Stimulated activated CD8-positive, alpha-beta memory T cell treated with anti-CD3 and anti-CD28 coated beads, Interleukin-2, amount 100 ng/mL, for 48 hours (primary cell): ENCODE measurements at regions not wholly inside any gene's neighbourhood (a gene's known extent, or its start where the extent isn't known, plus 50 kb on each side); places are given as distances from the start of the nearest gene placed in this dataset.
"Not testable (repeated sequence)": the region's sequence is repeated elsewhere in the genome, so short reads cannot be mapped to it uniquely, and the experiment has no call there.

Experiments
- DNase-seq, 2 donors: peaks; one replicate each; pipeline ENCODE4 v3.0.0-alpha.2; 2020; ENCODE audit warnings: low read depth in 2 of 2

DNA sequence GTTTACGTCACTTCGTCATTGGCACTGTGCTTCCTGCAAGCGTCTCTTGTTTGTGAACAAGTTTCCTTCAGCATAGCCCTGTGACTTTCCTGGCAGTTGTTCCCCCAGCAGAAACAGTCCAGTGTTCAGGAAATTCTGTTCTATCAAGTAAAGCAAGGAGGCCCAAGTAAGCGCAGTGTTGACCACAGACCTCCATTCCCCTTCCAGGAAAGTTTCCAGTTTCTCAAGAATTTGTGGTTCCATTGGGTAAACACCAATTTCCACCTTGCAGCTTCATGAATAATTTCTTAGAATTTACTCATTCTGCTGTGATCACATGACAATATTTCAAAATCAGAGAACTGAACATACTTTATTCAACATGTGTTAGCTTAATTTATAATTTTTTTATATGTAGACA is 88.5 kb upstream of the ETV3 start:
- DNase-seq: no peak

DNA sequence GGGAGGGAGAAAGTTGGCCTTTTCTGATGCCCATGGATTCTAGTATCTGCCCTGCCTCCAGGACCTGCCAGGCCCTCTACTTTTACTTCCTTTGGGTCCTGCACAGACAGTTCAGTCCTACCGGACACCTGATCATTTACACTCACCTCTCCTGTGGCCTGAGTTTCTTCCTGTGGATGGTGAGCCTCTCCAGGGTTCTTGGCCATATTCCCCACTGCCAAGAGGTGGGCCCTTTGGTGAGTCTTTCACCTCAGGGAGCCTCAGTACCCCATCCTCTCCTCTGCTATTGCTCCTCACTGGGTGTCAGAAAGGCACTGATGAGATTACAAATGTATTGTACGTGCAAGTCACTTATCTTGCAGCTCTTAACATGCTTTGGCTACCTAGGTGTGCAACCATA is 81.4 kb upstream of the ETV3 start:
- no peak for DNase-seq

DNA sequence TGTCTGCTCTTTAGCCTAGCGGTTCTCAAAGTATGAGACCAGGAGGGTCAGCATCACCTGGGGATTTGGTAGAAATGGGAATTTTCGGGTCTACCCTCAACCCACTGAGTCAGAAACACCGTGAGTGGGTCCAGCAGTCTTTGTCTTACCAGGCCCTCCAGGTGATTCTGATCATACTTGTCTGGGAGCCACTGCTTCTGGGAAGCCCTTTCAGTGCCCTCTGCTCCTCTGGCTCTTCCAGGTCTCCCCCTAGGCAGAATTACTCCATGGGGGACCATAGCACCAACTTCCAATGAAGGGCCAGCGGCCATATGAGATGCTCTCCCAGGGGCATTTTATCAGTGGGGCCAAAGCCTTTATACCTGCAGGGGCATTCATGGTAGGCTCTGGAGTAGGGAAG is 81.0 kb upstream of the ETV3 start:
- no peak for DNase-seq

DNA sequence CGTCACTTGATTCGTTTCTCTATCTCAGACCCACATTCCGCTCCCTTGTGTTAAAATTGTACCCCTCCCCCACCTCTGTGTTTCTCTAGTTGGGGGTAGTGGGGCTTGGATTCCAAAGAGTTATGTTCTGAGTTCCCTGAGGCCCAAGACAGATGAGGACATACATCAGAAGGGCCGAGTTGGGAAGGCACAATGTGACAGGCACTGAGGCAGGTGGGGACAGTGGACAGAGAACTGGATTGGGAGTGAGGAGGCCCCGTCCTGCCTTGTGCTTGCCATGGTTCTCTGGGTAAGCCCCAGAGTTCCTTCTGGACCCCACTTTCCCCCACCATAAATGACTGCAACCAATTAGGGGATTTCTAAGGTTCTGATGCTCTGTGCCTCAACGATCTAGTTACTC is 80.5 kb upstream of the ETV3 start:
- DNase-seq: no peak

DNA sequence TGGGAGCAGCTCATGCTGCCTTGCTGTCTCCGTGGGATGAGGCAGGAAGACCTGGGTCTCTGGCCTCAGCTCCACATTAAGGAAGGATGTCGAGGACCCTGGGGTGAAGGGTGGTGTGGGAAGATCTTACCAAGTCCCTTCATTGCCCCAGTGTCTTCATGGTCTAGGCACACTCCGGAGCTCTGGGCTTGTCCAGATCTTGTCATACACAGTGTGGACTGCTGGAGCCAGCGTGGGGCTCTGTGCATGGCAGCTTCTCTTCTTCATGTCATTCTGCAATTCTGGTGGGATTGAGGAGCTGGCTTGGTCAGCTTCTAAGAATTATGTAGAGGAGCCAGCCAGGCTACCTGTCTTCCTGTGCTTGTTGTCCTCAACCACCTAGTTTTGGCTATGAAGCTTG is 79.3 kb upstream of the ETV3 start:
- no peak for DNase-seq

DNA sequence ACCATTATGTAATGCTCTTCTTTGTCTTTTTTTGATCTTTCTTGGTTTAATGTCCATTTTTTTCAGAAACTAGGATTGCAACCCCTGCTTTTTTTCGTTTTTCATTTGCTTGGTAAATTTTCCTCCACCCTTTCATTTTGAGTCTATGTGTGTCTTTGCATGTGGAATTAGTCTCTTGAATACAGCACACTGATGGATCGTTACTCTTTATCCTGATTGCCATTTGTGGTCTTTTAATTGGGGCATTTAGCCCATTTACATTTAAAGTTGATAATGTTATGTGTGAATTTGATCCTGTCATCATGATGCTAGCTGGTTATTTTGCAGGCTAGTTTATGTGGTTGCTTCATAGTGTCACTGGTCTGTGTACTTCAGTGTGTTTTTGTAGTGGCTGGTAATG is 75.6 kb upstream of the ETV3 start:
- no peak for DNase-seq

DNA sequence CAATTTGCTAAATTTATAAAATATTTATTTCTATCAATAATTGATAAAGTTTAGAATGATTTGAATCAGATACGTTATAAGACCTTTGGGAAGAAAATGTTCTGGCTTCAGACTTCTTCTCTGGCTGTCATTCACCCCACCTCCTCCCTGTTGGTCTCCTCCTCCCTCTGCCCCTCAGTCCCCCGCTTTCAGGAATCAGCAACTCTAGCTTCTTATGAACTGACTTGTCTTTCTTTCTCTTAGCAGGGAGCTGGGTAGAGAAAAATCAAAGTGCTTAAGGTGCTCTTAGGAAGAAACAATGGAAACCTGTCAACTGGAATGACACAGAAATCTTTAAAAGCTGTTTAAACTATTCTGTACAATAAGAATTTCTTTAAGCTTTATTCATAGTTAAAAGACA is 71.3 kb upstream of the ETV3 start:
- DNase-seq: no peak

DNA sequence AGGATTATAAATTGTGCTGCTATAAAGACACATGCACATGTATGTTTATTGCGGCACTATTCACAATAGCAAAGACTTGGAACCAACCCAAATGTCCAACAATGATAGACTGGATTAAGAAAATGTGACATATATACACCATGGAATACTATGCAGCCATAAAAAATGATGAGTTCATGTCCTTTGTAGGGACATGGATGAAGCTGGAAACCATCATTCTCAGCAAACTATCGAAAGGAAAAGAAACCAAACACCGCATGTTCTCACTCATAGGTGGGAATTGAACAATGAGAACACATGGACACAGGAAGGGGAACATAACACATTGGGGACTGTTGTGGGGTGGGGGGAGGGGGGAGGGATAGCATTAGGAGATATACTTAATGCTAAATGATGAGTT is 67.8 kb upstream of the ETV3 start:
- not testable (repeated sequence) for DNase-seq

DNA sequence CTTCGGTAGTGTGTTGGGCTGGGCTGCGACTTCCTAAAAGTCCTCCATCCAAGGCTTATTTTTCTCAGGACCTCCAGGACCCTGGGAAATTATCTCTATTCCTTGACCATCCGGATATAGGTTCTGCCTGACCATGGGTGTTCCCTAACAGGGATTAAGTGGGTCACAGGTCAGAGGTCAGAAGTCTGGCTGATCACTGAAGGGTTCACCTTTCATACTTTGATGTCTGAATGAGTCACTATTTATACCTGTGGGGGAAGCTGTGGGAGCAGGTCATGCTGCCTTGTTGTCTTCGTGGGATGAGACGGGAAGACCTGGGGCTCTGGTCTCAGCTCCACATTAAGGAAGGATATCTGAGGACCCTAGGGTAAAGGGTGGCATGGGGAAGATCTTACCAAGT is 65.0 kb upstream of the ETV3 start:
- no peak for DNase-seq

DNA sequence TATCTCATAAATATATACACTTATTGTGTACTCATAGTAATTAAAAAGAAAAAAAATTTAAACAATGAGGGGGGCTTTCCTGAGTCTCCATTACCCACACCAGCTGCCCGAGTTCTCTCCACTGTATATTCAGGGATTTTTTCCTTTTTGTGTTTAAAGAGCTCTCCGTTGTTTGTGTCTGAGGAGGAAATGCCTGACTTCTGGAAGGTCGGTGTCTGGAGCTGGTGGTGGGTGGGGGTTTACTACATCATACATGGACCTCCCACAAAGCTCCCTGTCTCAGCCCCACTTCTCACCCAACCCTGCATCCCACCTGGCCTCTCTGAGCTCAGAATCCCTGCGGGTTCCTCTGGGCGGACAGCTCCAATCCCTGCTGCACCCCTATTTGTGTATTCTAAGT is 64.1 kb upstream of the ETV3 start:
- no peak for DNase-seq

DNA sequence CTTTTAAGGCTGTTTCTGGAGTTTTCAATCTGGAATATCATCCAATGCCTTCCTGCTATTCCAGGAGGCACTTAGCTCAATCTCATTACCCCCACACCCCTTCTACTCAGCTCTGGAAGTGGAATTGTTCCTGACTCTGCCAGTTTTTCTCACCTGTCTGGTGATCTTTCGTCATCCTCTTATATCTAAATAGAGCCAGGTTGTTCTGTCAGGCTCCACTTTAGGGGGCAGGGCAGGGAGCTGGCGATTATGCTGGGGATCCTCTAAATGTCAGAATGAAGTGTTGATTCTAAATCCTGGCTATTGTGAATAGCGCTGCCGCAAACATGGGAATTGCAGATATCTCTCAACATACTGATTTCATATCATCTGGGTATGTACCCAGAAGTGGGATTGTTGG is 63.6 kb upstream of the ETV3 start:
- no peak for DNase-seq

DNA sequence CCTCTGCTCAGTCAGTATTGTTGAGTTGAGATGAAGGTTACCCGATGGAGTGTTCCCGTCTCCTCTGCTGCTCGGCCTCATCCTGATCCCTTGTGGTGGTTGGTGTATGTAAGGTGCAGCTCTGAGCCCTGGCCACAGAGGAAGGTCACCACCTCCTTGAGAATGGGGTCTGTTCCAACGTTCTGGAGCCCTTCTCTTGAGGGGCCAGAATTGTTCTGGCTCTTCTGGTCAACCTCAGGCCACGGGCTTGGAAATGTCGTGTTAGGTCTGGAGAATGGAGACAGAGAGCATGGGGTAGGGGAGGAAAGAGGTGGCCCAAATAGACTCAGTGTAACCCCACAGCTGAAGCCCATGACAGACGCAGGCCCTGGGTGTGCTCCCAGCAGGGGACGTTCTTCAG is 62.3 kb upstream of the ETV3 start:
- no peak for DNase-seq

DNA sequence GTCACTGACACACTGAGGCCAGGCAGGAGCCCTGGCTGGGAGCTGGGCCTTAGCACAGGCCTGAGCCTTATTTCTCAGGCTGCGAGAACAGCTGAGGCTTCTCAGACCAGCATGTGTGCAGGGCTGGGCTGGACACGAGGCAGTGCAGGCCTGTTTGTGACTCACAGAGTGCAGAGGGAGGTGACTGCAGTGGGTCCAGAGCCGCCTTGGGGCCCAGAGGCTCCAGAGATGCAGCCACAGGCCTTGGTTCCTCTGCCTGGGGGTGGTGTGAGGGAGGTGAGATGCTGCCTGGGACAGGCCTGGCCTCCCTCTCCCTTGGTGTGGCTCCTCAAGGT is 61.2 kb upstream of the ETV3 start:
- no peak for DNase-seq

DNA sequence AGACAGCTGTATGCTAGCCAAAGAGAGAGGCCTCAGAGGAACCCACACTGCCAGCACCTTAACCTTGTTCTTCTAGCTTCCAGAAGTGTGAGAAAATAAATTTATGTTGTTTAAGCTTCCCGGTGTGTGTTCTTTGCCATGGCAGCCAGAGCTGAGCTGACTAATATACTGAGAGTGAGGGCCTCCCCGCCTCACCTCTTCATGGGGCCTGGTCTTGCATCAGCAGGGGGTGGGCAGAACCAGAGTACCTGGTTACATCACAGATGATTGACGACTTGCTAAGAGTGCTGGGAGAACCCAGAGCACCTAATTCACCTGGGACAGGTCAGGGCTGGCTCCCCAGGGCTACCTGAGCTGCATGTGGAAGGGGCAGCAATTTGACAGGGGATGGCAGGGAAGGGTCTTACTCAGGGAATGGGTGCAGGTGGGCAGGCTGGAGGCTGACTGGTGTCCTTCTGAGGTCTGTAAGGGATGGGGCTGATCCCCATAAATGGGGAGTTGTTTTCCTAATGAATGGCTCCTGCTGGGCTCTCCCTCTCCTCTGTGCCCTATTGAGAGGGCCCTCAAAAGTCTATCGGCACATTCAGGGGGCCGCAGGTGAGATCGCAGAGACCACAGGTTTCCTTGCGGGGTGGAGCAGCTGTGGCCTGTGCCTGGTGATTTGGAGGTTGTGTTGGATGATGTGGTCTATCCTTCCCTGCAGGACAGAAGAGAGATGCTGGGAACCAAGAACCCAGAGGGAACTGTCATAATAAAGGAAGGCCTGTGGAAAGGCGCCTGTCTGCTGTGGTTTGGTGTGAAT is 60.6 kb upstream of the ETV3 start:
- no peak for DNase-seq

DNA sequence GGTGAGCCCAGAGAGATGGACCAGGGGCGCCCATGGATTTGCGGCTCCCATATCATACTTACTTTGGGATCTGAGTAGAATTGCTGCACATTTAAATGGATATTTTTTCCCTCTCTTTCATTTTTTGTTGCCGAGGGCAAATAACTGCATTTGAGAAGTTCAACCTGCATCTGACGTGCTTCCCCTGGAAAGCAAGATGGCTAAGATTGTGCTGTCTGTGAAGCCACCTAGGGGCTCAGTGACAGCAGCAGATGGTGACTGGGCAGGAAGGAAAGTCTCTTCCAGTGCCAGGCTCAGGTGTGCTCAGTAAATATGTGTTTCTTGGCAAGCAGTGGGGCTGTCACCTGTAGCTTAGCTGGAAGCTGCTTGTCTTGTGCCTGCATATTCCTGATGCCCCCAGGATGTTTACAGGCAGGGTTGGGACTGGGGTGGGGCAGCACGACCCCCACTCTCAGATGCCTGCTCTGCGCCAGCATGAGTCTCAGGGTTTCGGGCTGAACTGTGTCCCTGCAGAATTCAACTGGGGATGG is 59.8 kb upstream of the ETV3 start:
- no peak for DNase-seq

DNA sequence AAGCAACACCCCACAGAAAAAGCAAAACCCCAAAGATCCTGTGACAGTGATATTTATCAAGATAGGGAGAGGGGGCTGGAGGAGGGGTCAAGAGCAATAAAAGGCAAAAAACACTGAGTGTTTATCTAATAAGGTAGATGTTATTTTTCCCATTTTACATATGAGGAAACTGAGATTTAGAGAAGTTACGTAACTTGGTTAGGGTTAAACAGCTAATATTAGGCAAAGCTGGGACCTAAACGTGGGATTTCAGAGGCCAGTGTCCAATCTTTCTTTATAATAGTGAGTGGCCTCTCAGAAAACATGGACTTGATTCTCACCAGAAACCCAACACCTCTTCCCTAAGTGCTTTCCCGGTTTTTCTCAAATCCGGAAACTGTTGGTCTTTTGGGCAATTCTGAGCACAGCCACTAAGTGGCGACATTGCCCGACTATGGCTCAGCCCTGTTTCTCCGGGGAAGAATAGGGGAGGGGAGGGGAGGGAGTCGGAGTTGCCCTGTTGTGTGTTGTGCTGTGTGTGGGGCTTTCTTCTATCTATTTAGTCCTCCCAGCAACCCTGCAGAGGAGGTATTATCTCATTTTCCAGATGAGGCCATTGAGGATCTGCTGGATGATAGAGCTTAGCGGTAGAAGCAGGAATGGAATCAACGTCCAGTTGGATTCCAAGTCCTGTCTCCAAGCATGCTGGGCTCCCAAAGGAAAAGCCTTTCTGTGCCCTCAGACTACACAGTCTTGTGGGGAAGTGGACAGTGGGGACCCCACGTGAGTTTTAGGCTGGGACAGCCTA is 58.7 kb upstream of the ETV3 start:
- not testable (repeated sequence) for DNase-seq

DNA sequence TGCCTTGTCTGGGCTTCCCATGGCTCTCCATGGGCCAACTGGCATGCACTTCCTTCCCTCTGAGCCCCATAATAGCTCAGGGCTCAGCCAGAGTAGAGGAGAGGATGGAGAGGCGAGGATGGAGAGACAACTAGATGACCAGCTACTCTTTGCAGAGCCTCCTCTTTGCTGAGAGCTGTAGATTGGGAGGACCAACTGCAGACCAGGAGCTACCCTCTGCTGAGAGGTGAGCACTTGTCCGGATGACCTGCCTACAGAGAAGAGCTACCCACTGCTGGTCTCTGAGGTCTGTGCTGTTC is 58.0 kb upstream of the ETV3 start:
- DNase-seq: no peak

DNA sequence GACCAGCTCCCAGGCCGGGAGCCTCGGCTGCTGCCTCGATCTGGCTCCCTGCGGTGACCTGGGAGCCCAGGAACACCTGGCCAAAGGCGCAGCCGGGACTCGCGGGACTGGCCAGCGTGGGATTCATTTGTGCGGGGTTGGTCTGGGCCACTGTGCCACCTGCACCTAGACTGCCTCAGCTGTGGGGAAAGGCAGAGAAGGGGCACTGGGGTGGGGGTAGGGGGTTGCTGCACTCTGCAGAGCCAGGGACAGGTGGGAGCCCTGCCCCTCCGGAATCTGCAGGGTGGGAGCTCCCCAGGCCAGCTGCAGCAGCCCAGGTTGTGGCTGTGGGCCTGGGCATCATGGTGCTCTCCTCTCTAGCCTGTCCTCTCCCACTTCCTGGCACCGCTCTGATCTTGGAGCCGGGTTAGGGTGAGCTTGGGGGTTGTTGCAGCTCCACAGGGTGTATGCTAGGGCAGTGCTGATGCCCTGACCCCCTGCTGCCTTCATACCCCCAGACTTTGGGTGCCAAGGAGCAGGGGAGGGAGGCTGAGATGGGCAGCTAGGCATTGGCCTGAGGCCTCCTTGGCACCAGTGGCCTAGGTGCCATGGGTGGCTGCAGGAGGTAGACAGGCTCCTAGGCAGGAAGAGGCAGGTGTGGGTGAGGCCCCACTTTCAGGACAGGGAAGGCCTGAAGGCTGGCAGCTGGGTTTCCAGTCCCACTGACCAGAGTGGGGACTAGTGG is 57.5 kb upstream of the ETV3 start:
- no peak for DNase-seq

DNA sequence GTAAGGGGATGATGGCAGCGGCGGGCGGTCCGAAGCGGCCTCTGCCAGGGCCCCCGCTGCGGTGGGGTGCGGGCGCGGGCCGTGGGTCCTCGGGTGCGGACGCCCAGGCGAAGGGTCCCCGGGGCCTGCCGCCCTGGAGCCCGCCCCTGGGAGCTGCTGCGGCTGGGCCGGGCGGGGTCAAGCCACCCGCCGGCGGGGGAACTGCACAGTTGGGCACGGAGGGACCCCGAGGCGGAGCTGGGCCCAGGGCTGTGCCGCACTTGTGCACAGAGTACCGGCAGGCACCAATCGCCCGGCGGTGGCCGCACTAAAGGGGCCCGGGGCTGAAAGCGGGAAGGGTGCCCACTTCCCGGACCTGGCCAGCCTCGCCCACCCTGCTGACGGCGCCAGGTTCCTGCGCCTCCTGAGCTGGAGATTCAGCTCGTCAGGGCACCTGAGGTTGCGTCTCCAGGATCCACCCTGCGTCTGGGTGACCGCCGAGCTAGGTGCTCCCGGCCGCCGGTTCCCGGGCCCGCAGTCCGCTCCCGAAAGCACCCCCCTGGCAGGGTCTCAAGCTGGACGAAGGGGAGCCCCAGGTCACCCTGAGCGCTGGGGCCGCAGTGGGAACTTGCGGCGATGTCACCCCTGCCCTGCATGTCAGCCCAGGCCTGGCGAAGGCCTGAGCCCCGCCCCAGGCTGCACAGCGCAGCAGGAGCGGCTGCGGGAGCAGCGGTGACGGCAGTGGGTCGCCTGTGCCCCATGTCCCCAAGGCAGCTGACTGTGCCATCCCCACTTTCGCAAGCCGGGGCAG is 56.7 kb upstream of the ETV3 start:
- DNase-seq: no peak

DNA sequence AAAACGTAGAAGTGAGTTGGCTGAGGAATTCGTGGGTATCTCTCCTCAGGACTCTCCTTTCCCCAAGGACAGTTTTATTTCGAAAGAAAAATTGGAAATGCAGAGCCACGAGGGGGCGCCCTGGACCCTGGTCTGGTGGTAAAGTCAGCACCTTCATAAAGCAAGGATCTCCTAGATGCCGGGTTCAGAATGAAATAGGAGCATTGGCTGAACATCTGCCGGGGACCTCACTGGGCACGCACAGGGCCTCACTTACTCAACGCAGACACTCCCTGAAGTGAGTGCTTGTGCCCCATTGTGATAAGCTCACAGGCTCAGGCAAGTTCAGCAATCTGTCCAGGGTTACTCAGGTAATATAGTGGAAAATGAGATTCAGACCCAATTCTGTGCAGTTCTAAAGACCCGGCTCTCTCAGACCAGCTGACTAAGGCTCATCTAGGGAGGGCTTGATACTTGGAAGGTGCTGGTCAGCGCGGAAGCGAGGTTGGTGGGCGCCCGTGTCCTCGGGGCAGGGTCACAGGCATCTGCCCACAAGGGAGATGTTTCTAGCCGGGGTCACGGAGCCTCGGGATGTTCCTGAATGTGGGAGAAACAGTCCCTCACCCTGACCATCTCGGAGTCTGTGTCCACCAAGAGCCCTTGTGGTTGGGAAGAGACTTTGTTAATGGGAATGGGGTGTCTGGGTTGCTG is 55.7 kb upstream of the ETV3 start:
- DNase-seq: peak; percentile 51 to 61

DNA sequence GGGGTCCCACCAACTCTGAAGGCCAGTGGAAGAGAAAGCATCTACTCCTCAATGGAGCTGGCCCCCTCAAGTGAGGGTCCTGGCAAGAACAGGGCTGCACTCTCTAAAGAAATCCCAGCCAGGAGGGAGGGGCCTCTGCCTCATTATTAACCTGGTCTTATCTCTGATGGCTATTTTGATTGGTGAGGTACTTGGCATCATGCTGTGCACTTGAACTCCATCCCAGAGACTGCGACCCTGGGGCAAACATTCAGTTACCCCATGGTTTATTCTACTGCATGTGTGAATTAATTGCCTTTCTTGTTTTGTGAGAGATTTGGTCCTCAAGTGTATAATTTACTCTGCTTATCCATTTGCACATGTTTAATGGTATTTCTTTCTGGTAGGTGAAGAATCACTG is 55.0 kb upstream of the ETV3 start:
- DNase-seq: no peak
